ENCODE measurements at regions not wholly inside any gene's neighbourhood (a gene's known extent, or its start where the extent isn't known, plus 50 kb on each side); places are given as distances from the start of the nearest gene placed in this dataset.

DNA sequence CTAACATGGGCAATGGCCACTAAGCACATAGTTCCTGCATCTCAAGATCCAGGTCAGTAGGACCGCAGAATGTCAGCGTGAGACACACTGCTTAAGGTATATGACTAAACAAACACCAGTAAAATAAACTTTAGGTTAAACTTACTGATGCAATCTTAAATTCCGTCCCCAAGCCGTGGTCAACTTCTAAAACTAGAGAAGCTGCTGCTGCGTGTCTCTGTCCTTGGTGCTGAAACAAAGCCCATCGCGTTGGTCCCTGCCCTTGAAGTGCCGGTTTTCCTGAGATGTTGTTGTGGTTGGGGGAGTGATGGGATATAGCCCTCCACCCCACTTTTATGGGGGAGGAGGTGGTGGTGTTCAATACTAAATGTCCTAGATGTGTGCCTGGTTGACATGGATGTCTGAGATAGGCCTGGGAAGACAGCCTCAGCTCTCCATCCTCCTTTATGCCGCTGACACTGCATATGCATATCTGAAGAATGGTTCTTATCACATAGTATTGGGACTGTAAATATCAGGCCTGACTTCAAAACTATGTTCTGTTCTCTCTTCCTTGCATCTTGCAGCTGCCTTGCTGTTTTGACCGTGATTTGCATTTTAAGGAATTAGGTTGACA, 72.0 kb upstream of the KCNA3 start (continued):
- TF ChIP-seq ZNF451 (CRISPR knock-in tag; IDR thresholded peaks at IDR 0.05) (no peak), ZNF574 (CRISPR knock-in tag; IDR thresholded peaks at IDR 0.05) (0 out of 2 replicates have a peak, but pooled peaks have one; percentile 23), ERF (CRISPR knock-in tag; IDR thresholded peaks at IDR 0.05) (peak; percentile 77), THAP11 (CRISPR knock-in tag; IDR thresholded peaks at IDR 0.05) (peak; percentile 52; the same call in 1 of the 2 replicates), ZNF335 (CRISPR knock-in tag; IDR thresholded peaks at IDR 0.05) (peak; percentile 72; the same call in 1 of the 2 replicates), KDM4B (CRISPR knock-in tag; IDR thresholded peaks at IDR 0.05) (no peak), MEIS1 (CRISPR knock-in tag; IDR thresholded peaks at IDR 0.05; ENCODE audit: borderline replicate concordance) (no peak), MIER2 (CRISPR knock-in tag; IDR thresholded peaks at IDR 0.05) (peak; percentile 99), HES4 (CRISPR knock-in tag; IDR thresholded peaks at IDR 0.05; ENCODE audit: borderline replicate concordance) (peak; percentile 67; the same call in 1 of the 2 replicates), ELF3 (CRISPR knock-in tag; IDR thresholded peaks at IDR 0.05) (peak; percentile 71), ZNF280D (CRISPR knock-in tag; IDR thresholded peaks at IDR 0.05) (peak; percentile 35; the same call in 1 of the 2 replicates), ATF3 (CRISPR knock-in tag; IDR thresholded peaks at IDR 0.05) (peak; percentile 54; the same call in 1 of the 2 replicates), IKZF4 (CRISPR knock-in tag; IDR thresholded peaks at IDR 0.05; ENCODE audit: borderline replicate concordance, low read depth, not compliant biosample characterization) (no peak), ZNF383 (CRISPR knock-in tag; IDR thresholded peaks at IDR 0.05; ENCODE audit: borderline replicate concordance) (no peak), SP4 (CRISPR knock-in tag; IDR thresholded peaks at IDR 0.05) (no peak), GFI1 (CRISPR knock-in tag; IDR thresholded peaks at IDR 0.05; ENCODE audit: borderline replicate concordance) (no peak), ZBTB26 (CRISPR knock-in tag; IDR thresholded peaks at IDR 0.05; ENCODE audit: borderline replicate concordance) (peak; percentile 83), ZBTB20 (CRISPR knock-in tag; IDR thresholded peaks at IDR 0.05; ENCODE audit: borderline replicate concordance, low read depth) (peak; percentile 63; the same call in 1 of the 2 replicates)
- TF ChIP-seq, protein P1, sequence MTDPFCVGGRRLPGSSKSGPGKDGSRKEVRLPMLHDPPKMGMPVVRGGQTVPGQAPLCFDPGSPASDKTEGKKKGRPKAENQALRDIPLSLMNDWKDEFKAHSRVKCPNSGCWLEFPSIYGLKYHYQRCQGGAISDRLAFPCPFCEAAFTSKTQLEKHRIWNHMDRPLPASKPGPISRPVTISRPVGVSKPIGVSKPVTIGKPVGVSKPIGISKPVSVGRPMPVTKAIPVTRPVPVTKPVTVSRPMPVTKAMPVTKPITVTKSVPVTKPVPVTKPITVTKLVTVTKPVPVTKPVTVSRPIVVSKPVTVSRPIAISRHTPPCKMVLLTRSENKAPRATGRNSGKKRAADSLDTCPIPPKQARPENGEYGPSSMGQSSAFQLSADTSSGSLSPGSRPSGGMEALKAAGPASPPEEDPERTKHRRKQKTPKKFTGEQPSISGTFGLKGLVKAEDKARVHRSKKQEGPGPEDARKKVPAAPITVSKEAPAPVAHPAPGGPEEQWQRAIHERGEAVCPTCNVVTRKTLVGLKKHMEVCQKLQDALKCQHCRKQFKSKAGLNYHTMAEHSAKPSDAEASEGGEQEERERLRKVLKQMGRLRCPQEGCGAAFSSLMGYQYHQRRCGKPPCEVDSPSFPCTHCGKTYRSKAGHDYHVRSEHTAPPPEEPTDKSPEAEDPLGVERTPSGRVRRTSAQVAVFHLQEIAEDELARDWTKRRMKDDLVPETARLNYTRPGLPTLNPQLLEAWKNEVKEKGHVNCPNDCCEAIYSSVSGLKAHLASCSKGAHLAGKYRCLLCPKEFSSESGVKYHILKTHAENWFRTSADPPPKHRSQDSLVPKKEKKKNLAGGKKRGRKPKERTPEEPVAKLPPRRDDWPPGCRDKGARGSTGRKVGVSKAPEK (CRISPR knock-in tag; IDR thresholded peaks at IDR 0.05; ENCODE audit: borderline replicate concordance) = 0 out of 2 replicates have a peak, but pooled peaks have one; percentile 47
